ENCODE measurements at regions not wholly inside any gene's neighbourhood (a gene's known extent, or its start where the extent isn't known, plus 50 kb on each side); places are given as distances from the start of the nearest gene placed in this dataset.
A peak's percentile ranks its signal among the peaks of the same experiment; 100 is the strongest.

DNA sequence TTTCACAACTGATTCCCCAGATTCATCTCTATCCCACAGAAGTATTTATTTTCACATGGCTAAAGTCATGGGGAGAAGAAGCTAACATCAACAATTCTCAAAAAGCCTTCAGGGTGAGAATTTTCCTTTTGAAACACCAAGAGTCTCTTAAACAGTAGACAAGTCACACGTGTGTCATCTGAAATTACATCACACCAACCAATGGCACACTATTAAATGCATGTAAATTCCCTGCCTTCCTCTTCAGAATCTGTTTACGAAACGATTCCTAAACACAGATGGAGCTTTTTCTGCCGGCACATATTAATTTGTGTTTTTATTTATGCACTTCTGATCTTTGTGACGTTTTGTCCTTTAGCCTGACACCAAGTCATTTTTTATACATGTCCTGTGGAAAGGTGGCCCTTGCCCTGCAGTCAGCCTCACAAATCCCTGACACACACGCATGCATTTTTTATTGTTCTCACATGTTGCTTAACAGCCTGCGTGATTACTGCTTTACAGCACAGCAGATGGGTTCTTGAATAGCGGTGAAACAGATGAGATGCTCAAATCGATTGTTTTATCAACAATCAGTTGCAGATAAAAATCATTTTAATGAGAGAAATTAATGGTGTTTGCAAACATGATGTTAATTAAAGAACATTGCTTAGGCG lies 735.9 kb upstream of the TENM3 start:
- peak; percentile 3 for DNase-seq

DNA sequence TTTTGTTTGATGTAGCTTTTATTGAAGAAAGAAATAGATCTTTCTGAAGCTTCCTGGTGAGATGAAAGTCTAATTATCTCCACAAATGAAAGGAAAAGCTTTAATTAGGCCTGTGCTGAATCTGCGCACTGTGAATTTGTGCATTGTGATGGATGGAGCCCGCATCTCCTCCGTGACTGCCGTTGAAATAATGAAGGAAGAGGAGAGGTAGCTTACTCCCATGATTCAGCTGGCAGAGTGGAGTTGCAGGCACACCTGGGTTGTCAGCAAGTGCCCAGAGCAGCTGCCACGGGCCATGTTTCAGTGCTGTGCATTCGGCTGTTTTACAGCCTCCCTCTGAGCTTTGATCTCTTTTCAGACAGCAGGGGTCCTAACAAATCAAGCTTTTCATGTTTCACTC lies 735.3 kb upstream of the TENM3 start:
- DNase-seq = no peak

DNA sequence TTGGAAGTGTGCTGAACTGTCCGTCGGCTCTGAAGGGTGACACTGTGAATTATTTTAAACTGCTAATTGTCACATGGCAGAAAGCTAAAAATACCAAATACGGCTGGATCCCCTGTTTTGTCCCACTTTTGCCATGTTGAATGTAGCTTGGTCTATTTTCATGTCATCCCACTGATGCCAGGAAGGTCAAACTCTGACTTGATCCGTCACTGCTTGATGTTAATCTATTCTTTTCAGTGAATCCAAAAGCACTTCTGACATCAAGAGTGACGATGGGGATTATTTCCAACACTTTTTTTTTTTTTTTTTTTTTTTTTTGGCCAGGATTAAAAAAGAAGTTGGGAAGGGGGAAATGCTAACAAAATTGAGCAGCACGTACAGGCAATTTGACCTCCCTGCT lies 734.6 kb upstream of the TENM3 start:
- no peak for DNase-seq

DNA sequence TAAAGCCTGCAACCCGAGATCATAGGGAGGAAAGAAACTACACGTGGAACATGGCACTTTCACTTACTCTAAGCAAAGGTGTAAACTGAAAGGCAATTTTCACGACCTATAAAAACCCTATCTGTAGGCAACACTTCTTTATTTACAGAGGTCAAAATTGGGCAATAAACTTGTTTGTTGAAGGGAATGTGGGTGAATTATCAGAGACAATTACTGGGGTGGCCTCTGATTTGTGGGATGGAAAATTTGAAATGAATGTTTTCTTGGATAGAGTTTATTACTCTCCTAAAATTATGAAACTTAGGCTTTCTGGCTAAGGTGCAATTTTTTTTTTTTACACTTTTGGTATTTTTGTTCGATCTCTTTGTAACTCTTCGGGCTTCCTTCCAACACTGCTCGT lies 734.1 kb upstream of the TENM3 start:
- DNase-seq = no peak

DNA sequence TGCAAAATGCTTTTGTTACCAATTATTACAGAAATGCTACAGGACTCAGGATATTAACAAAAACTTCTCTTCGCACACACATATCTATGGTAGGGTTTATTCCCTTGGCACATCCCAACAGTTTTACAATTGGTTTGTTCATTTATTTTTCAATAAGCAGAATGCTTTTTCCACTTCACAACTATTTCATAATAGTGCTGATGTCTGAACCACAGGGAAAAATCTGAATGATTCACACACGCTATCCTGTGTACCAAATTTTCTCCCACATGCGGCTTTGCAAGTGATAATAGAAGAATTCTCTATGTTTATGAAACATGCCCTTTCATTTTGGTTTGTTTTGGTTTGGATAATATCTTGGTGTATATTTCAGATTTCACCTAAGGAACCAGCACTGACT lies 725.7 kb upstream of the TENM3 start:
- DNase-seq = no peak

DNA sequence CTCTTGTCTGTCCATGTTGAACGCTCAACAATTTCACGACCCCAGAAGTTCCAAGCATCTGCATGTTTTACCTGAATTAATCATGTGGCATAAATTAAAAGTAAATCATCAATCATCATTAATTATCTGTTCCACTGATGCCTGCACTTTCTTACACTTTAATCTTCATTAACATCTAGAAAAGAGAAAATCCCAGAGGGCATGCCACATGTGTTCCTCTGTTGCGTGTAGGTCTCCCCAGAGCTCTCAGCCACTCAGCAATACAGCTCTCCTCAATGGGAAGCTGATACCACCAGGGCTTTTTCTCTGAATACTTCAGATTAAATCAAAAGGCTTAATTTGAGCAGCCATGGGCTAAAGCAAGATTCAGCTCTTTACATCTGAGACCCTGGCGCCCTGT lies 722.4 kb upstream of the TENM3 start:
- no peak for DNase-seq

DNA sequence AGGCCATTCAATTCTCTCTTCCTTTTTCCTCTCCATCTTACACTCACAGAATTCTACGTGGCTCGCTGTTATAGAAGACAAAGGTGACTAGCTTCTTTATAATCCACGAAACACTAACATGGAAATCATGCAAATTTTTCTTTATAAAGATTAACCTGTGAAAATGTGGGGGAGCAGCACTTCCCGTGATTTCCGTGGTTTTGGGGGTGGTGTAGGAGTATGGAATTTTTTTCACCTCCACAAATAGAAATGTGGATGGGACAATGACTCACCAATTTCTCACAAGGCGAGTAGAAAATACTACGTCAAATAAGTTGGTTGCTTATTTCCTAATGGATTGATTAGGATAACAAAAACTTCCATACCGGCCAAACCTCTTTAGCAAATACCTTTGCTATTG lies 719.2 kb upstream of the TENM3 start:
- DNase-seq = no peak

DNA sequence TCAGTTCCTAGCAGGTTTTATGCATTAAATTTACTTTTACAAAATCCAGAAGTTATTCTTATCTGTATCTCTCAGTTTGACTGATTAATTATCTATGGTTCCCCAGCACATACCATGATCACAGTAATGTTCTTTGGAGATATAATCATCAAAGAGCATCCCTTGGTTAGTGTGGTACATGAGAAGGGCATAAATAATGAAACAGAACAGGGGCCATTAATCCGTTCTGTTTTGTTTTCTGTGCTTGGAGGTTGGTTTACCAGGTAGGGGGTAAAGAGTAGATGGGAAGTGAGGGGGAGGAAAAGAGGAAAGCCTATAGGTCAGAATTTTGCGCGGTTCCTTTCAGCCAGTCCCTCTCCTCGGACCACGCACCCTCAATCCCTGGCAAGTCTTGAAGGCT lies 718.7 kb upstream of the TENM3 start:
- no peak for DNase-seq

DNA sequence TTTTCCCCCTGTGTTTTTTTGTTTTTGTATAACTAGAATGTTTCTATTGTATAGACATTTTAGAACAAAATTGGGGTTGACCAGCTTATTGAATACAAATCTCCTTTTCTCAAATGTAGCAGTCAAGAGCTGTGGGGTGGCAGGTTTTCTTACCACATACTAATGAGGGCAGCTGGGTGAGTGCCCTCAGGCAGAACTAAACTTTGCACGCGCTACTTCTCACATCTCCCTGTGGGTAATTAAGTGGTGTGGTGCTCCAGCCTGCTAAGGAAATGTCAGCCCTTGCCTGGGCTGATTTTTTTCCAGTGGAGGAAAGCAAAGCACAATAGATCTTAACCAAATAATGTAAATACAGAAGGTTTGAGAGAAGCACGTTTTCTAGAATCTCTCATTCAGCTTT lies 717.6 kb upstream of the TENM3 start:
- no peak for DNase-seq

DNA sequence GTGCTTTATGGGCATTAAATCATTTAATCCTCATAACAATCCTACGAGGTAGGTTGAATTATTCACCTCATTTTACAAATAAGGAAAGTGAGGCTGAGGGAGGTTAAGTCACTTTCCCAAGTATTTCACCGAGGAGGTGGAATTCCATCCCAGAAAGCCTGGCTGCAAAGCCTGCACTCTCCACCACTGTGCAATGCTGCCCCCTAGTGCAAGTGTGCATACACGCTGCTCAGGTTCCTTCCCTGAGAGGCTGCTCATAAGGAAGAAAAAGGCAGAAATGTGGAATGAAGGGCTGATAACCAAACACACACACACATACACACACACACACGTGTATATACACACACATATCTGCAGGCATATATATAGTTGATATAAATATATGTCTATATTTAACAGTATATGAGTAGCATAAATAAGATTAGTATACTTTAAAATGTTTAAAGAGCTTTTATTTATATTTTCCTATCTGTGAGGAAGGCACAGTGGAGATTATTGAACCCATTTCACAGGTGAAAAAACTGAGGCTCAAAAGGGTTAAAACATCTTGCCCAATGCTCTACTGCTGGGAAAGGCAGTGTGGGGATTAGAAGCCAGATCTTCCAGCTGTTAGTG lies 714.5 kb upstream of the TENM3 start:
- DNase-seq = peak; percentile 64

DNA sequence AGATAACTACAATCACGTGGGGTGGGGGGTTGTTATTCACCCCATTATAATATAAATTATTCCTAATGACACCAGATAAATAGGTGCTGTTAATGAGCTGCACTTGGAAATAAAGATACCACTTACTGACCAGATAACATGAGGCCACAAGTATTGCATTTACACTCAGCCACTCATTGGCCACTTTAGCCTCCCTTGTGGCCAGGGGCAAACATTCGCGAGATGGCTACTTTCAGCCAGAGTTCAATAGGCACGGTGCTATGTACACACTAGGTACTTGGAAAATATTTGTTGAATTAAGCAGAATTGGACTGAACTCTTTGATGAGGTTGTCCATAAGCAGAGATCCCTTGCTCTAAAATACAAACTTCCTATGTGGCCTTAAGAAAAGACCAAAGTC lies 713.7 kb upstream of the TENM3 start:
- no peak for DNase-seq

DNA sequence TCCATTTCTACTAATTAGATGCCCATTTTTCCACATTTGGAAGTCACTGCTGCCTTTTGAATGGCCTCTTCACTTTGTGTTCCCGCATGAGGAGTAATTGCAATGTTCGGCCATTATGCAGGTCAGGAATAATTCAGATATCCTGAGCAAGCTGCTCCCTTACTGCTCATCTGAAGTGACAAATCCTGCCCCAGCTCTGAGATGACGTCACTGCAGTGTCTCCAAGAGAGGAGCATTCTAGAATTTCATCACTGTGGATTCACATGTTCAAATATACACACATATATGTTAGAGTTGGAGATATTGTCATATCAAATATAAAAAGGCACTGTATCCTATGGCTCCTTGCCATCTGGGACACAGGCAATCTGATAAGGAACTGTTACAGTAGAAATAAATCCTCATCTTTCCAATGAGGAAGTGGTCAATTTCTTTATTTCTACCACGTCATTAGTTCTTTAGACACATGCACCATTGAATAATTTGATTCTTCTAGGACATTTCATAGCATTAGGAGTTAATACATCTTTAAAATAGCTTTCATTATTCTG lies 706.9 kb upstream of the TENM3 start:
- DNase-seq = no peak

DNA sequence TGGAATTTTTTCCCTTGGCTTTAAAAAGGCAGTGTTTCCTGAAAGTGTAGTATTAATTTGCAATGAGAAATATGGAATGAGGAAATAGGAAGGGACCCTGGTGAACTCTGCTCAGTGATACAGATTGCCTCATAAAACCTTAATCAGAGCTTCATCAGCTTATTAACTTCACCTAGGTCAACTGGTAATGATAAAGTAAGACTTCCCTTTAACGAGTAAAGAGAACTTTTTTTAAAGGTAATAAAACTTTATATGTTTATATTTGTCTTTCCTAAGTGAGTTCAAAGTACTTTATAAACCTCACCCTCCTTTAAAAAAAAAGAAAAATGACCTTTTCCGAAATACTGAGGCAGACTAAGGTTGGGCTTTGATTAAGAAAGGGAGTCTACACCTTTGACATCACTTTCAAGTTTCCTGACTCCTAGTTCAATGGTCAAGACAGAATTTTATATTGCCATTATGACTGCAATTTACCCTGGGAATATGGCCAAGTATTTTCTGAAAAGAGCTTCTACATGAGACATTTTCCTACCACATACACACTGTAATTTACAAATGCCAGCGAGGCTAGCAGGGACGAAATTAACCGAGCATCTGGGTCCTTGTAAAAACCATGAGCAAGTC lies 706.3 kb upstream of the TENM3 start:
- DNase-seq = no peak

DNA sequence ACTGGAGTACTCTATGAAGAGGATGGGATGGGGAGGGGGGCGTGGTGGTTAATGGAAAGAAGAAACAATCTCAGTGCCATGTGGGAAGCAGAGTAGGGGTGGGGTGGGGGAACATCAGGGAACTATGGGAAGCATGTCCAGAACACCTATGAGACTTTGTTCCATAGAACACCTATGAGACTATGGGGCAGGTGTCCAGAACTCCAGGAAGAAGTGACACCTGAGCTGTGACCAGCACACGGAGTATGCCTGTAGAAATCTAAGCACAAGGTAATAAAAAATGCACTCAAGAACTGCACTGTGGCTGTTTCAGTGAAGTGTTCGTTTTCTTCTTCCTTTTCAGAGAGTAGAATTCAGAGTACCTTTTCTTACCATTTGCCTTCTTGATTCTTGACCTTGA lies 704.8 kb upstream of the TENM3 start:
- no peak for DNase-seq

DNA sequence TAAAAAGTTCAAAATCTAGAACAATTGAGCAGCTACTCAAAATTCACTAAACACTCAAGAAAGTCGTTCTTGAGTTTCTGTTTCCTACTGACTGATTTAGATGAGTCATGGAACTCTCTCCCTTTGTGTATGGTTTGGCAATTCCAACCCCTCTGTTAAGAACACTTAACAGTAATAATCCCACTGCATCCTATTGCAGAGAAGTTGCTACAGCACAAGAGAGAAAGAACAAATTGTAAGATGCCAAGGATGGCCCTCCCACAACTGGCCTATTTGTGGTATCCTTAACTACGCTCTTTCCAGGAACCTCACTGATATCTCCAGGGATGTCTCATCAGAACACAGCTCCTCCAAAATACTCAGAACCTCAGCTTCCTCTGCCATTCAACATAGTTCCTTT lies 701.8 kb upstream of the TENM3 start:
- DNase-seq = no peak

DNA sequence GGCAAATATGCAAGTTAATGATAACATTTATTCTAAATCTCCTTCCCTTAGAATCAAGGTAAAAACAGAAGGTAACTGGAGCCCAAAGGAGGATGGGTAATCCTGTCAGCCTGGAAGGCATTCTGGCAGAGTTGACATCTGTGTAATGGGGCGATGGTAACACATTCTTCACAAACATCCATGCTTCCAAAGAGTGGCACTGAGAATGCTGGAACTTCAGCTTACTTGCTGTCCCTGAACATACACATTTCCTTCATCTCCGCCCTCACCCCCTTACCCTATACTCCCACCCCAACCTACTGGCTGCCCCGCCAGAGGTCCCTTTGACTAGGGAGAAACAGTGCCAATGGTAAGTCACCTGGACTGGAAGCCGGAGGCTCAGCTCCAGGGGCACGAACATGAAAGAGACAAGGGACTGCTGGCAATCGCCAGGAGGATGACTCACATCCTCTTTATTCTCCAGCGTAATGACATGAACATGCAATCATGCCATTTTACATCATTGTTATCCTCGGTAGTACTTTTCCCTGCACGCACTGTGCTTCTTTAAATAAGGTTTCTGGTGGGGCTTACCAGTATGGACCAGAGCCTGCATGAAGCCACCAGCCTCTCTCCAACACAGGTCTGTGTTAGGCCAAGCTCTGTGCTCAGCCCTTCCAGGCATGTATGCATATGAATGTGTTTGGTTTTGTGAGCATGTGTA lies 694.2 kb upstream of the TENM3 start:
- peak; percentile 86 for DNase-seq

DNA sequence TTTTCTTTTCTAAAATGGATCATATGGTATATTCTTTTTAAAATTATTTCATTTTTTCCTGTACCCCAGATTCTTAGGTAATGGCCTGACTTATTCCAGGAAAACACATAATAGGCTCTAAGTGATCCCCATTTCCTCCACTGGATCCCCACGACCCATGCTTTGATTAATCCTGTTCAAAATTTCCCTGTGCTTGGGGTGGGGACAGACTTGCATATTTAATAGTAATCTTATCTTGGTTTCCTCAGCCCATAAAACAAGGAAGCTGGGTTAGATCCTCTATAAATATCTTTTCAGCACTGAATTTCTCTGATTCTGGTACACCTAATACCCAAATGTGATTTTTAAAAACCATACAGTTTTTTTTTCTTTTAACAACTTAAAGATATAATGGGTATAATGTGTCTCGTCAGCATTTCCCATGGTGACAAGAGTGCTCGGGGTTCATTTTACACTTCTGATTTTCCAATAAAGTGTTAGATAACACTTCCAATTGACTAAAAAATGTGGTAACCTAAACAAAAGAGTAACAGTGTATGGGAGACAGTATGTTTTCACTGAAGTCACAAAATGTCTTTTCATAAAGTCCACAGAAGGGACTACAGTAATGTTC lies 693.5 kb upstream of the TENM3 start:
- DNase-seq = no peak

DNA sequence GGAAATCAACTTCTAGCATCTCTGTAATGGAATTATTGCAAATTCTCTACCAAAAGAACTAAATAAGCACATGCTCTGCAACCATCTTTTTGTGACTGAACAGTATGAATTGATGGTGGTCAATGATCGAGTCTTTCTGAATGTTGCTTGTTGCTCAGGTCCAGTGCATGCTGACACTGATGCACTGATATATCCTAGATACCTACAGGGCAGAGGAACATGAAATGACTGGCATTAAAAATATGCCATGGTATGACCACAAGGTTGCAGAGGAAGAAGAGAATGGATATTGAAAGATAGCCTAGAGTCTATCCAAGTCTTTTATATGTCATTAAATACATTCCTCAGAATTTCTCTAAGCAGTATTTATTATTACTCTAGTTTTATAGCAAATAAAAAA lies 692.8 kb upstream of the TENM3 start:
- peak; percentile 44 for DNase-seq

DNA sequence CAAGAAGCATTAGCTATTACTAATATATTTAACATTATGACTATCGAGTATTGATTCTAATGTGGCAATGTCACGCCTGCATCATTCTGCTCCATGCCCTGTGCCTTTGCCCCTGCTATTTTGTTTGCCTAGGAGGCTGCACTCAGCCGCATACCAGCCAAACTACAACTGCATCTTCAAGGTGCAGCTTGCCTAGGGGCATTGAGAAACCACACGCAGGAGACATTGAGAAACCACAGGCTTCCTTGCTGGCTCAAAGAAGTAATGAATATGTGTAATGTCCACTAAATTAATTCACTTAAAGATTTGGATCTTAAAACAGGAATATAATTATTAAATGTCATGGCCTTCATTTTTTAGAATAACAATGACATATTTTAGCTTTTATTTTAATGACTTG lies 683.6 kb upstream of the TENM3 start:
- DNase-seq = peak; percentile 10

DNA sequence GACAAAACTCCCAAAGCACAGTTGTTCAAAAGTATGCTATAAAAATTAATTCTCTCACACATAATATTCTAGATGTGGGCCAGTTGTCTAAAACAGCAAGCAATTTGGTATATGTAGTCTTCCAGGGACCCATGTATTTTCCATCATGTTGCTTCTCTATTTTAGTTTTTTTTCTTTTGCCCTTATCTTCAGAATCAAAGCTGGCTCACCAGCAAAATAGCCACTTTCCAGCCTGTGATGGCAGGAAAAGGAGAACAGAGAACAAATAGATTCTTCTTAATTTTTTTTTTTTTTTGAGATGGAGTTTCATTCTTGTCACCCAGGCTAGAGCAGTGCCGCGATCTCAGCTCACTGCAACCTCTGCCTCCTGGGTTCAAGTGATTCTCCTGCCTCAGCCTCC lies 680.8 kb upstream of the TENM3 start:
- DNase-seq = no peak

DNA sequence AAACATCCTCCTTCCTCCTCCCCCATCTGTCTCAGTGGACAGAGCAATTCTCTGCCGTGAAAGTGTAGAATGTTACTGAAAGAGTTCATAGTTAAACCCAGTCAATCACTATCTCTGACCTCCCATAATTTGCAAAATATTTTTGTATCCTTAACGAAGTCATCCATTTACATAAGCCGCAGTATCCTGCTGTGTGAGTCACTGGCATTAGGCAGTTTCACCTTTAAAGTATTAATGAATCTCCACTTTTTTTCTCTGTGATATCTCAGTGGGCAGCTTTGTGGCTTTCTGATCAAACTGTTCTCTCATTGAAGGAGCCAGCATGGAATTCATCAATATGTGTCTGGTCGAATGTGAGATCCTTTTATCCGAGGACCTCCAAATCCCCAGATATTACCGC lies 678.6 kb upstream of the TENM3 start:
- DNase-seq = no peak

DNA sequence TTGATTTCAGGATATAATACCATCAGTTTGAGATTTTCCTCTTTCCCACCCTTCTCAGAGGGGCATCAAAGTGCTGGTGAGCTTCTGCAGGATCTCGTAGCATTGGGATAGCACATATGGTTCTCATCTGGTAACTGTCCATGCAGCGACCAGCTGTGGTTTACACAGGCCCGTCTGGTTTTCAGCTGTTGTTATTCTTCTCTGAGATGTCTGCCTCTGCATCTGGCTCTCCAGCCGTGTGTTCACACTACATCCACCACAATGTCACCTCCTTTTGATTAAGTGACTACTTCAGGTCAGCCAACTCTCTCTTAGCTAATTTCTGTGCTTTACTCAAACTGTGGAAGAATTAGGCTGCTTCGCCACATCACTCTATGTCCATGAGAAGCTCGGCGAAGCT lies 676.7 kb upstream of the TENM3 start:
- DNase-seq = peak; percentile 8

DNA sequence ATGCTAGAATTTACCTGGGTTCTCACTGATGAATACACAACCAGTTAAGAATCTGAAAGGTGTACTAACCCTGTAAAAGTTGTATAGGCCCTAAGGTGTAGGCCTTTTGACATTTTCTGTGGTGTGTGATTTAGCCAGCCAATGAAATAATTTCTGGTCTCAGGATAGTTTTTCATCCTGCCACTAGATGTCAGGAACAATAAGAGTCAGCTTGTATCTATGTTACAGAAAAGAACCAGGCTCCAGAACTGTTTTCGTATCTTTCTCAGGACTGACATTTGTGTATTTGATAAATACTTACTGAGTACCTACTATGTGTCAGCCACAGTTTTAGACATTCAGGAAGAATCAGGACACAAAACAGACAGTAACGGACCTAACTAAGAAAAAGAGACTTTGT lies 673.6 kb upstream of the TENM3 start:
- DNase-seq = peak; percentile 40
